GM12878 (cell line): ENCODE measurements at regions not wholly inside any gene's neighbourhood (a gene's known extent, or its start where the extent isn't known, plus 50 kb on each side); places are given as distances from the start of the nearest gene placed in this dataset.

Experiments
- ATAC-seq: fragments of 200-7000 bp; cut with Tn5 transposase; 3 replicates; pipeline ENCODE4 v1.9.1; 2020; ENCODE audit warnings: mild to moderate bottlenecking, moderate library complexity
- BruUV-seq: library from RNA; stranded (reverse); fragments of 400-500 nt; replicated peaks from 2 replicates; lab custom pipeline; 2021; lab: Mats Ljungman, UMichigan
- CTCF ChIA-PET: fragments of 300-600 bp; sonication (Branson Sonifier 250); formaldehyde crosslinking; extraction: SDS; loops from one replicate; lab custom pipeline; 2021; ENCODE audit warnings: inconsistent platforms; lab: Yijun Ruan, JAX
- POLR2A ChIA-PET: fragments of 350-600 bp; formaldehyde crosslinking; extraction: SDS; loops from one replicate; lab custom pipeline; 2021; ENCODE audit warnings: inconsistent platforms; lab: Charles Lee
- RAD21 ChIA-PET: fragments of 300-600 bp; sonication (Branson Sonifier 250); formaldehyde crosslinking; loops from one replicate; lab custom pipeline; 2023; ENCODE audit warnings: antibody characterized with exemption; ENCODE audit not compliant: unreplicated experiment; lab: Charles Lee
- SMC1A ChIA-PET: fragments of 300-600 bp; sonication (Branson Sonifier 250); formaldehyde crosslinking; loops from one replicate; lab custom pipeline; 2023; ENCODE audit not compliant: unreplicated experiment, uncharacterized antibody; lab: Charles Lee
- DNase-seq: peaks from one replicate; pipeline ENCODE4 v3.0.0-alpha.2; 2011; ENCODE audit warnings: low read depth, low spot score
- FAIRE-seq: peaks from 3 replicates; lab custom pipeline; 2011; peaks lifted over from hg19 to GRCh38; lab: Jason Lieb, UNC
- H2AFZ ChIP-seq: 2 replicates; pipeline ENCODE4 v1.6.0; 2011; ENCODE audit warnings: low read depth, low read length, control low read depth; ENCODE audit not compliant: control insufficient read depth
- H3K27ac ChIP-seq: 2 replicates; pipeline ENCODE4 v1.5.1; 2011; ENCODE audit warnings: control low read depth; ENCODE audit not compliant: control insufficient read depth, insufficient read depth
- H3K27me3 ChIP-seq, 2 experiments: replicated peaks in 1 of 2; 2 replicates each; pipeline versions ENCODE4 v1.6.0 to v1.6.1; 2011; ENCODE audit warnings: low read length in 1 of 2; ENCODE audit not compliant: control insufficient read depth in 2 of 2, insufficient read depth in 2 of 2
- H3K36me3 ChIP-seq, 2 experiments: 2 replicates each; pipeline ENCODE4 v1.5.1; 2011; ENCODE audit warnings: low read length in 1 of 2; ENCODE audit not compliant: control insufficient read depth in 2 of 2, insufficient read depth in 2 of 2
- H3K4me1 ChIP-seq: 2 replicates; pipeline ENCODE4 v1.6.1; 2011; ENCODE audit warnings: mild to moderate bottlenecking, low read length, moderate library complexity, mixed read lengths; ENCODE audit not compliant: control insufficient read depth, insufficient read depth
- H3K4me2 ChIP-seq: 2 replicates; pipeline ENCODE4 v1.6.0; 2011; ENCODE audit warnings: control low read depth; ENCODE audit not compliant: control insufficient read depth, insufficient read depth
- H3K4me3 ChIP-seq: fragments of 200-600 bp; sonication (generic); 2 replicates; pipeline ENCODE4 v1.5.1; 2016
- H3K79me2 ChIP-seq: 2 replicates; pipeline ENCODE4 v1.6.0; 2011; ENCODE audit warnings: low read length; ENCODE audit not compliant: control insufficient read depth, insufficient read depth
- H3K9ac ChIP-seq: 2 replicates; pipeline ENCODE4 v1.8.0; 2011; ENCODE audit warnings: low read length, control low read depth, mixed read lengths; ENCODE audit not compliant: control insufficient read depth, insufficient read depth
- H3K9me3 ChIP-seq: replicated peaks from 3 replicates; pipeline ENCODE4 v1.5.1; 2011; ENCODE audit warnings: mild to moderate bottlenecking, low read length; ENCODE audit not compliant: control insufficient read depth, insufficient read depth
- H4K20me1 ChIP-seq: 2 replicates; pipeline ENCODE4 v1.6.0; 2011; ENCODE audit not compliant: control insufficient read depth, insufficient read depth
- BRCA1 ChIP-seq: IDR thresholded peaks from 2 replicates; pipeline ENCODE4 v1.6.1; 2011; ENCODE audit warnings: low read depth, low read length, improper control_type of control experiment
- CHD4 ChIP-seq: fragments of 200-600 bp; sonication (generic); IDR thresholded peaks from 2 replicates; pipeline ENCODE4 v1.6.1; 2016; ENCODE audit warnings: mild to moderate bottlenecking
- IKZF2 ChIP-seq, 2 experiments: fragments of 450-650 bp; IDR thresholded peaks; 2 replicates each; pipeline ENCODE4 v1.6.1; 2017; ENCODE audit warnings: mild to moderate bottlenecking in 2 of 2, moderate library complexity in 2 of 2
- KLF5 ChIP-seq: fragments of 450-650 bp; IDR thresholded peaks from 2 replicates; pipeline ENCODE4 v1.6.1; 2014; ENCODE audit warnings: mild to moderate bottlenecking; ENCODE audit not compliant: partially characterized antibody
- MXI1 ChIP-seq: fragments of 150-350 bp; IDR thresholded peaks from 2 replicates; pipeline ENCODE4 v1.6.1; 2011; ENCODE audit warnings: low read depth, mild to moderate bottlenecking, inconsistent platforms, low read length, improper control_type of control experiment
- MYB ChIP-seq: fragments of 150-350 bp; IDR thresholded peaks from 2 replicates; pipeline ENCODE4 v1.6.1; 2014; ENCODE audit warnings: mild to moderate bottlenecking, low read depth, low read length, borderline replicate concordance
- SPI1 ChIP-seq: IDR thresholded peaks from 2 replicates; pipeline ENCODE4 v1.6.1; 2011; ENCODE audit warnings: low read depth, mild to moderate bottlenecking, low read length, moderate library complexity, borderline replicate concordance; ENCODE audit not compliant: insufficient read depth
- ZNF207 ChIP-seq: fragments of 450-650 bp; IDR thresholded peaks from 2 replicates; pipeline ENCODE4 v1.6.1; 2014; ENCODE audit warnings: antibody characterized with exemption, mild to moderate bottlenecking, borderline replicate concordance
- ZSCAN29 ChIP-seq: fragments of 450-650 bp; IDR thresholded peaks from 2 replicates; pipeline ENCODE4 v1.6.1; 2017; ENCODE audit warnings: mild to moderate bottlenecking, moderate library complexity
- WGBS: methylation state at CpG from one replicate; pipeline ENCODE4 v1.1.6; 2016; ENCODE audit warnings: low lambda C conversion rate; ENCODE audit not compliant: insufficient replicate concordance, insufficient coverage; ENCODE audit errors: missing lambda C conversion rate; 5-methylcytosine and 5-hydroxymethylcytosine counted together
- in situ Hi-C: fragments of 300-500 bp; cut with MboI; formaldehyde crosslinking; loops from 9 replicates; pipeline ENCODE4 v1.14.3; 2018; ENCODE audit warnings: mixed read lengths
- intact Hi-C: fragments of 100-400 bp; cut with micrococcal nuclease; formaldehyde crosslinking; loops from one replicate; pipeline ENCODE4 v1.14.2; 2022; ENCODE audit not compliant: unreplicated experiment
- TF ChIP-seq, protein P1 (sequence below): fragments of 450-650 bp; formaldehyde crosslinking; IDR thresholded peaks from 2 replicates; pipeline ENCODE4 v1.5.0; 2022; ENCODE audit warnings: mild to moderate bottlenecking, missing genetic modification characterization
- TF ChIP-seq, protein P2 (sequence below): fragments of 450-650 bp; IDR thresholded peaks from 2 replicates; pipeline ENCODE4 v1.6.1; 2017; ENCODE audit warnings: mild to moderate bottlenecking, moderate library complexity

DNA sequence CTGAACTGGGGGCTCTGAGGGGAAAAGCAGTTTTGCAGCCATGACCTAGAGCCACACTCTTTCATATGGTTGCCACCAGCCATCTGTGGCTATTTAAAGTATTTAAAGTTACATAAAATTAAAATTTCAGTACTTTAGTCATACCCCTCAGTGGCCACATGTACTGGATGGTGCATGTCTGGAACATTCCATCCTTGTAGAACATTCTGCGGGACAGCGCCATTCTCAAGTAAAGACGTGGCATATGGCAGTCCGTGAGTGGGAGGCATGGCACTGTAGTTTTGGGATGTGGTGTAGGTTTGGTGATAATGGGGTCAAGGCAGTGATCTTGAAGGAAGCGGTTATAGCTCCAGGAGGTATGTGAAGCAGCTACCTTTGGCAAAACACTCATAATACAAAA lies 61.4 kb upstream of the NFIL3 start:
- no peak for DNase-seq
- CTCF ChIA-PET: no interaction called here
- no peaks in the 10 kb centered on the region for H4K20me1 ChIP-seq
- no peak overlapping the region for H3K9ac ChIP-seq
- 60% methylated on average over 5 of the region's 5 CpGs for WGBS
- TF ChIP-seq IKZF2 (IDR thresholded peaks at IDR 0.05): no peak
- TF ChIP-seq ZSCAN29: no peak
- TF ChIP-seq, protein P1, sequence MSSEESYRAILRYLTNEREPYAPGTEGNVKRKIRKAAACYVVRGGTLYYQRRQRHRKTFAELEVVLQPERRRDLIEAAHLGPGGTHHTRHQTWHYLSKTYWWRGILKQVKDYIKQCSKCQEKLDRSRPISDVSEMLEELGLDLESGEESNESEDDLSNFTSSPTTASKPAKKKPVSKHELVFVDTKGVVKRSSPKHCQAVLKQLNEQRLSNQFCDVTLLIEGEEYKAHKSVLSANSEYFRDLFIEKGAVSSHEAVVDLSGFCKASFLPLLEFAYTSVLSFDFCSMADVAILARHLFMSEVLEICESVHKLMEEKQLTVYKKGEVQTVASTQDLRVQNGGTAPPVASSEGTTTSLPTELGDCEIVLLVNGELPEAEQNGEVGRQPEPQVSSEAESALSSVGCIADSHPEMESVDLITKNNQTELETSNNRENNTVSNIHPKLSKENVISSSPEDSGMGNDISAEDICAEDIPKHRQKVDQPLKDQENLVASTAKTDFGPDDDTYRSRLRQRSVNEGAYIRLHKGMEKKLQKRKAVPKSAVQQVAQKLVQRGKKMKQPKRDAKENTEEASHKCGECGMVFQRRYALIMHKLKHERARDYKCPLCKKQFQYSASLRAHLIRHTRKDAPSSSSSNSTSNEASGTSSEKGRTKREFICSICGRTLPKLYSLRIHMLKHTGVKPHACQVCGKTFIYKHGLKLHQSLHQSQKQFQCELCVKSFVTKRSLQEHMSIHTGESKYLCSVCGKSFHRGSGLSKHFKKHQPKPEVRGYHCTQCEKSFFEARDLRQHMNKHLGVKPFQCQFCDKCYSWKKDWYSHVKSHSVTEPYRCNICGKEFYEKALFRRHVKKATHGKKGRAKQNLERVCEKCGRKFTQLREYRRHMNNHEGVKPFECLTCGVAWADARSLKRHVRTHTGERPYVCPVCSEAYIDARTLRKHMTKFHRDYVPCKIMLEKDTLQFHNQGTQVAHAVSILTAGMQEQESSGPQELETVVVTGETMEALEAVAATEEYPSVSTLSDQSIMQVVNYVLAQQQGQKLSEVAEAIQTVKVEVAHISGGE (CRISPR knock-in tag): no peak
- TF ChIP-seq ZNF207: no peak
- TF ChIP-seq CHD4: no peak
- TF ChIP-seq, protein P2, sequence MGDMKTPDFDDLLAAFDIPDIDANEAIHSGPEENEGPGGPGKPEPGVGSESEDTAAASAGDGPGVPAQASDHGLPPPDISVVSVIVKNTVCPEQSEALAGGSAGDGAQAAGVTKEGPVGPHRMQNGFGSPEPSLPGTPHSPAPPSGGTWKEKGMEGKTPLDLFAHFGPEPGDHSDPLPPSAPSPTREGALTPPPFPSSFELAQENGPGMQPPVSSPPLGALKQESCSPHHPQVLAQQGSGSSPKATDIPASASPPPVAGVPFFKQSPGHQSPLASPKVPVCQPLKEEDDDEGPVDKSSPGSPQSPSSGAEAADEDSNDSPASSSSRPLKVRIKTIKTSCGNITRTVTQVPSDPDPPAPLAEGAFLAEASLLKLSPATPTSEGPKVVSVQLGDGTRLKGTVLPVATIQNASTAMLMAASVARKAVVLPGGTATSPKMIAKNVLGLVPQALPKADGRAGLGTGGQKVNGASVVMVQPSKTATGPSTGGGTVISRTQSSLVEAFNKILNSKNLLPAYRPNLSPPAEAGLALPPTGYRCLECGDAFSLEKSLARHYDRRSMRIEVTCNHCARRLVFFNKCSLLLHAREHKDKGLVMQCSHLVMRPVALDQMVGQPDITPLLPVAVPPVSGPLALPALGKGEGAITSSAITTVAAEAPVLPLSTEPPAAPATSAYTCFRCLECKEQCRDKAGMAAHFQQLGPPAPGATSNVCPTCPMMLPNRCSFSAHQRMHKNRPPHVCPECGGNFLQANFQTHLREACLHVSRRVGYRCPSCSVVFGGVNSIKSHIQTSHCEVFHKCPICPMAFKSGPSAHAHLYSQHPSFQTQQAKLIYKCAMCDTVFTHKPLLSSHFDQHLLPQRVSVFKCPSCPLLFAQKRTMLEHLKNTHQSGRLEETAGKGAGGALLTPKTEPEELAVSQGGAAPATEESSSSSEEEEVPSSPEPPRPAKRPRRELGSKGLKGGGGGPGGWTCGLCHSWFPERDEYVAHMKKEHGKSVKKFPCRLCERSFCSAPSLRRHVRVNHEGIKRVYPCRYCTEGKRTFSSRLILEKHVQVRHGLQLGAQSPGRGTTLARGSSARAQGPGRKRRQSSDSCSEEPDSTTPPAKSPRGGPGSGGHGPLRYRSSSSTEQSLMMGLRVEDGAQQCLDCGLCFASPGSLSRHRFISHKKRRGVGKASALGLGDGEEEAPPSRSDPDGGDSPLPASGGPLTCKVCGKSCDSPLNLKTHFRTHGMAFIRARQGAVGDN: no peak
- TF ChIP-seq MYB: no peak
- no peak for TF ChIP-seq BRCA1
- no peak for TF ChIP-seq SPI1
- no peak for TF ChIP-seq MXI1
- no peak for TF ChIP-seq KLF5
- TF ChIP-seq, all 136 proteins: peak for 0
- Histone ChIP-seq H3K9me3 (no peaks in the 10 kb centered on the region; the same call in 2 of the 3 replicates), H3K4me1 (no peaks in the 10 kb centered on the region), H3K4me2 (no peak overlapping the region), H2AFZ (no peak overlapping the region), H3K79me2 (no peaks in the 10 kb centered on the region), H3K4me3 (no peak overlapping the region), H3K27me3 (no peaks in the 10 kb centered on the region; a peak in 1 of 4 replicates), H3K36me3 (no peaks in the 10 kb centered on the region; a peak in 1 of 4 replicates), H3K27ac (no peak overlapping the region)
- ChIA-PET RAD21 (no interaction called here), SMC1A (interaction anchor here (1.0 kb wide), 1 partner anchor 28 kb away, joined by 3 read pairs; no protein-coding TSS in a partner anchor), POLR2A (no interaction called here)
- no peak for FAIRE-seq
- in situ Hi-C loops (no loop called here), intact Hi-C loops (no loop called here)
- BruUV-seq: no TSS peak
- ATAC-seq: no peak
